H1 (cell line): ENCODE measurements at regions not wholly inside any gene's neighbourhood (a gene's known extent, or its start where the extent isn't known, plus 50 kb on each side); places are given as distances from the start of the nearest gene placed in this dataset.

Experiments
- CTCF ChIA-PET: fragments of 300-600 bp; sonication (Branson Sonifier 250); formaldehyde crosslinking; loops from one replicate; lab custom pipeline; 2021; ENCODE audit not compliant: partially characterized antibody; lab: Charles Lee
- POLR2A ChIA-PET: fragments of 300-600 bp; sonication (Branson Sonifier 250); formaldehyde crosslinking; loops from one replicate; lab custom pipeline; 2021; ENCODE audit warnings: inconsistent platforms; ENCODE audit not compliant: partially characterized antibody; lab: Charles Lee
- DNase-seq, 2 experiments: peaks; one replicate each; pipeline versions ENCODE4 v3.0.0 to v3.0.0-alpha.2; 2010 to 2022; ENCODE audit warnings: low spot score in 2 of 2, low read depth in 1 of 2, mixed read lengths in 1 of 2
- FAIRE-seq: peaks from 2 replicates; lab custom pipeline; 2011; peaks lifted over from hg19 to GRCh38; lab: Jason Lieb, UNC
- H2AFZ ChIP-seq: 2 replicates; pipeline ENCODE4 v1.8.1; 2012; ENCODE audit warnings: low read length, inconsistent platforms
- H2AK5ac ChIP-seq: 2 replicates; pipeline ENCODE4 v1.6.1; 2013; ENCODE audit warnings: low read depth, low read length
- H2BK120ac ChIP-seq: replicated peaks from 2 replicates; pipeline ENCODE3; 2013; ENCODE audit warnings: low read depth, low read length, inconsistent platforms
- H2BK12ac ChIP-seq: 2 replicates; pipeline ENCODE4 v1.6.1; 2013; ENCODE audit warnings: low read depth, low read length
- H2BK15ac ChIP-seq: 2 replicates; pipeline ENCODE4 v1.6.1; 2013; ENCODE audit warnings: low read length
- H2BK20ac ChIP-seq: 2 replicates; pipeline ENCODE4 v1.6.1; 2013; ENCODE audit warnings: low read length
- H2BK5ac ChIP-seq: 2 replicates; pipeline ENCODE4 v1.6.1; 2013; ENCODE audit warnings: low read depth, low read length
- H3K14ac ChIP-seq: 2 replicates; pipeline ENCODE4 v1.6.1; 2013; ENCODE audit warnings: inconsistent platforms; ENCODE audit not compliant: insufficient read length
- H3K18ac ChIP-seq: 2 replicates; pipeline ENCODE4 v1.6.1; 2013; ENCODE audit warnings: low read length; ENCODE audit errors: extremely low read depth
- H3K23ac ChIP-seq: 2 replicates; pipeline ENCODE4 v1.6.1; 2013; ENCODE audit warnings: inconsistent platforms; ENCODE audit not compliant: insufficient read length
- H3K23me2 ChIP-seq: 2 replicates; pipeline ENCODE4 v1.6.1; 2013; ENCODE audit warnings: low read depth, low read length
- H3K27ac ChIP-seq: 2 replicates; pipeline ENCODE4 v1.6.1; 2011; ENCODE audit warnings: low read depth, low read length, inconsistent platforms
- H3K27me3 ChIP-seq, 4 experiments: replicated peaks in 1 of 4; 1 replicate in 1 of 4; 2 replicates in 3 of 4; pipeline versions ENCODE4 v1.6.1 to v1.8.1; 2011 to 2013; ENCODE audit warnings: low read length in 3 of 4, mild to moderate bottlenecking in 3 of 4, inconsistent platforms in 2 of 4, mixed read lengths in 2 of 4, moderate library complexity in 1 of 4; ENCODE audit not compliant: control insufficient read depth in 3 of 4, insufficient read depth in 3 of 4; ENCODE audit errors: extremely low read depth in 1 of 4
- H3K36me3 ChIP-seq, 4 experiments: 2 replicates each; pipeline versions ENCODE4 v1.6.1 to v1.8.1; 2011 to 2013; ENCODE audit warnings: mild to moderate bottlenecking in 4 of 4, low read length in 3 of 4, moderate library complexity in 2 of 4, control low read depth in 1 of 4, inconsistent platforms in 1 of 4; ENCODE audit not compliant: insufficient read depth in 4 of 4, control insufficient read depth in 2 of 4
- H3K4ac ChIP-seq: replicated peaks from 2 replicates; pipeline ENCODE3; 2013; ENCODE audit warnings: low read length, low read depth, mixed read lengths, inconsistent platforms; ENCODE audit not compliant: insufficient read length
- H3K4me1 ChIP-seq, 4 experiments: replicated peaks in 1 of 4; 1 replicate in 1 of 4; 2 replicates in 3 of 4; pipeline versions ENCODE4 v1.6.1 to v1.8.1; 2011 to 2013; ENCODE audit warnings: low read length in 3 of 4, inconsistent platforms in 2 of 4, mixed read lengths in 1 of 4; ENCODE audit not compliant: insufficient read depth in 4 of 4, control insufficient read depth in 3 of 4
- H3K4me2 ChIP-seq, 2 experiments: 2 replicates each; pipeline versions ENCODE4 v1.6.1 to v1.8.1; 2011 to 2013; ENCODE audit warnings: low read depth in 2 of 2, low read length in 2 of 2, control low read depth in 1 of 2, inconsistent platforms in 1 of 2, mild to moderate bottlenecking in 1 of 2; ENCODE audit not compliant: insufficient read depth in 1 of 2
- H3K4me3 ChIP-seq, 4 experiments: fragments of 200-600, 300-600 bp in 1 of 4; sonication (generic), shearing (Covaris generic), sonication (Bioruptor Twin) in 1 of 4; 2 replicates each; pipeline versions ENCODE4 v1.5.1 to v1.8.1; 2011 to 2016; ENCODE audit warnings: low read length in 4 of 4, low read depth in 3 of 4, control low read depth in 2 of 4, inconsistent platforms in 2 of 4, mild to moderate bottlenecking in 2 of 4, mixed read lengths in 1 of 4, moderate library complexity in 1 of 4; ENCODE audit not compliant: insufficient read depth in 2 of 4; ENCODE audit errors: extremely low read depth in 1 of 4
- H3K56ac ChIP-seq: replicated peaks from 2 replicates; pipeline ENCODE3; 2013; ENCODE audit warnings: low read depth, mild to moderate bottlenecking, mixed read lengths, low read length, inconsistent platforms; ENCODE audit not compliant: insufficient read length
- H3K79me1 ChIP-seq: 2 replicates; pipeline ENCODE4 v1.6.1; 2013; ENCODE audit warnings: low read depth, low read length, control low read depth
- H3K79me2 ChIP-seq, 2 experiments: 2 replicates each; pipeline versions ENCODE4 v1.6.1 to v1.8.1; 2012 to 2013; ENCODE audit warnings: low read length in 2 of 2, mild to moderate bottlenecking in 2 of 2, inconsistent platforms in 1 of 2; ENCODE audit not compliant: insufficient read depth in 2 of 2, control insufficient read depth in 1 of 2
- H3K9ac ChIP-seq, 4 experiments: replicated peaks in 1 of 4; 1 replicate in 1 of 4; 2 replicates in 3 of 4; pipeline versions ENCODE4 v1.6.1 to v1.8.1; 2011 to 2013; ENCODE audit warnings: low read depth in 3 of 4, low read length in 3 of 4, control low read depth in 2 of 4, mild to moderate bottlenecking in 2 of 4, moderate library complexity in 2 of 4, inconsistent platforms in 1 of 4; ENCODE audit errors: extremely low read depth in 1 of 4
- H3K9me3 ChIP-seq, 2 experiments: 2 replicates each; pipeline versions ENCODE4 v1.6.1 to v1.8.1; 2012 to 2013; ENCODE audit warnings: mild to moderate bottlenecking in 2 of 2, moderate library complexity in 2 of 2, control low read depth in 1 of 2, inconsistent platforms in 1 of 2, low read depth in 1 of 2, low read length in 1 of 2, mixed read lengths in 1 of 2; ENCODE audit not compliant: insufficient read depth in 2 of 2
- H4K20me1 ChIP-seq, 2 experiments: replicated peaks in 1 of 2; 2 replicates each; pipeline versions ENCODE3 to v1.8.1; 2011 to 2013; ENCODE audit warnings: inconsistent platforms in 2 of 2, low read length in 2 of 2, mild to moderate bottlenecking in 1 of 2; ENCODE audit not compliant: insufficient read depth in 2 of 2, control insufficient read depth in 1 of 2
- H4K5ac ChIP-seq: 2 replicates; pipeline ENCODE4 v1.6.1; 2013; ENCODE audit warnings: low read length, low read depth, mixed read lengths, inconsistent platforms; ENCODE audit not compliant: insufficient read length
- H4K8ac ChIP-seq: 2 replicates; pipeline ENCODE4 v1.8.0; 2013; ENCODE audit warnings: mild to moderate bottlenecking, moderate library complexity, low read length, inconsistent platforms; ENCODE audit not compliant: insufficient read depth; ENCODE audit errors: extremely low read depth
- H4K91ac ChIP-seq: replicated peaks from 2 replicates; pipeline ENCODE3; 2013; ENCODE audit warnings: low read length, mixed read lengths, inconsistent platforms; ENCODE audit not compliant: insufficient read length
- ATF3 ChIP-seq: IDR thresholded peaks from 2 replicates; pipeline ENCODE4 v1.6.1; 2011; ENCODE audit warnings: low read depth, mild to moderate bottlenecking, low read length; ENCODE audit not compliant: insufficient read depth
- BACH1 ChIP-seq: IDR thresholded peaks from 2 replicates; pipeline ENCODE4 v1.6.1; 2012; ENCODE audit warnings: low read length, improper control_type of control experiment
- GTF2F1 ChIP-seq: IDR thresholded peaks from 2 replicates; pipeline ENCODE4 v1.6.1; 2012; ENCODE audit warnings: low read depth, low read length, improper control_type of control experiment, borderline replicate concordance
- NRF1 ChIP-seq: IDR thresholded peaks from 2 replicates; pipeline ENCODE4 v1.6.1; 2011; ENCODE audit warnings: mild to moderate bottlenecking, low read depth, low read length, improper control_type of control experiment
- PHF8 ChIP-seq: fragments of 200-600 bp; sonication (generic); conservative IDR thresholded peaks from 2 replicates; pipeline ENCODE4 v1.7.1; 2012; ENCODE audit warnings: low read depth, mild to moderate bottlenecking, inconsistent platforms, low read length, moderate library complexity
- POLR2A ChIP-seq, 2 experiments: IDR thresholded peaks; 1 replicate in 1 of 2; 2 replicates in 1 of 2; pipeline ENCODE4 v1.6.1; 2011; ENCODE audit warnings: low read depth in 2 of 2, low read length in 2 of 2, mild to moderate bottlenecking in 2 of 2; ENCODE audit errors: control extremely low read depth in 1 of 2
- RNF2 ChIP-seq: fragments of 200-900, 300-1000 bp; sonication (generic); IDR thresholded peaks from 2 replicates; pipeline ENCODE4 v1.7.1; 2016; ENCODE audit warnings: borderline replicate concordance, low read depth, mild to moderate bottlenecking, antibody characterized with exemption, low read length; ENCODE audit not compliant: poor library complexity, severe bottlenecking; ENCODE audit errors: missing control alignments
- SIRT6 ChIP-seq: IDR thresholded peaks from one replicate; pipeline ENCODE4 v1.7.1; 2012; ENCODE audit warnings: low read length, inconsistent platforms
- SRF ChIP-seq: IDR thresholded peaks from 2 replicates; pipeline ENCODE4 v1.6.1; 2011; ENCODE audit warnings: mild to moderate bottlenecking, low read depth, low read length, moderate library complexity
- TCF12 ChIP-seq: IDR thresholded peaks from 2 replicates; pipeline ENCODE4 v1.6.1; 2011; ENCODE audit warnings: low read depth, mild to moderate bottlenecking, low read length
- TEAD4 ChIP-seq: IDR thresholded peaks from 2 replicates; pipeline ENCODE4 v1.6.1; 2012; ENCODE audit warnings: low read depth, low read length, inconsistent platforms, mixed read lengths
- USF2 ChIP-seq: IDR thresholded peaks from 2 replicates; pipeline ENCODE4 v1.6.1; 2011; ENCODE audit warnings: low read length, improper control_type of control experiment
- WGBS, 2 experiments: shearing (Covaris generic) in 1 of 2; methylation state at CpG; one replicate each; pipeline versions ENCODE4 v1.1.6 to v1.1.7; 2013 to 2015; ENCODE audit warnings: low lambda C conversion rate in 2 of 2, mixed read lengths in 2 of 2, inconsistent platforms in 1 of 2, low coverage in 1 of 2, missing lambda C conversion rate in 1 of 2; ENCODE audit not compliant: insufficient replicate concordance in 2 of 2, insufficient coverage in 1 of 2, insufficient read length in 1 of 2; ENCODE audit errors: extremely low coverage in 1 of 2, missing lambda C conversion rate in 1 of 2; 5-methylcytosine and 5-hydroxymethylcytosine counted together

- Histone ChIP-seq H2BK15ac (no peak overlapping the region), H4K91ac (no peak overlapping the region), H3K27me3 (no peaks in the 10 kb centered on the region), H2BK12ac (no peak overlapping the region), H3K4me2 (no peak overlapping the region), H3K4me3 (no peak overlapping the region), H3K56ac (no peak overlapping the region), H3K23ac (no peak overlapping the region), H4K8ac (no peak overlapping the region; the same call in 1 of the 2 replicates), H3K9me3 (no peaks in the 10 kb centered on the region), H2BK5ac (no peak overlapping the region), H4K5ac (no peak overlapping the region), H3K4ac (no peak overlapping the region), H3K4me1 (no peaks in the 10 kb centered on the region), H2BK20ac (no peak overlapping the region), H3K14ac (no peak overlapping the region), H3K27ac (no peak overlapping the region), H2BK120ac (no peak overlapping the region), H3K79me1 (no peaks in the 10 kb centered on the region), H2AFZ (no peak overlapping the region), H3K79me2 (no peaks in the 10 kb centered on the region), H3K23me2 (no peaks in the 10 kb centered on the region), H3K9ac (no peak overlapping the region), H4K20me1 (no peaks in the 10 kb centered on the region), H2AK5ac (no peak overlapping the region), H3K36me3 (no peaks in the 10 kb centered on the region), H3K18ac (no peak overlapping the region)
- CTCF ChIA-PET, result interaction anchor here (0.8 to 13.2 kb wide), 8 partner anchors 9 to 86 kb away, joined by 3 to 129 read pairs (median 16); no protein-coding TSS in a partner anchor
- no peak for DNase-seq
- POLR2A ChIA-PET, result no interaction called here
- 72% methylated on average over 4 of the region's 4 CpGs; no CpG with 5 or more reads in 1 of the 2 experiments for WGBS, 2 experiments
- no peak for FAIRE-seq
- TF ChIP-seq TCF12 (no peak), TEAD4 (no peak), SRF (no peak), RNF2 (no peak), USF2 (no peak), BACH1 (no peak), SIRT6 (no peak), PHF8 (no peak), NRF1 (no peak), ATF3 (no peak), GTF2F1 (no peak), POLR2A (IDR thresholded peaks at IDR 0.05; ENCODE audit: control extremely low read depth in 1 of 2, low read depth in 2 of 2, low read length in 2 of 2) (no peak)
These were observed 70.0 kb downstream of the SYNE3 start for GRCh38 chr14:95446470-95446869.
